Muscle of back (tissue), 3 donors: ENCODE measurements at regions not wholly inside any gene's neighbourhood (a gene's known extent, or its start where the extent isn't known, plus 50 kb on each side); places are given as distances from the start of the nearest gene placed in this dataset.

Source experiments
- DNase-seq, 3 donors: peaks; one replicate each; pipeline versions ENCODE4 v3.0.0 to v3.0.0-alpha.2; 2013

- DNase-seq: no peak
Measured at GRCh38 chr20:61046721-61047351, 205.2 kb upstream of the CDH4 start.

GRCh38 chr20:61047515-61047914 is 204.5 kb upstream of the CDH4 start:
- no peak for DNase-seq

GRCh38 chr20:61048302-61048701 is 203.8 kb upstream of the CDH4 start:
- DNase-seq: no peak

GRCh38 chr20:61049684-61050083 is 202.4 kb upstream of the CDH4 start:
- peak in 1 of 3 donors; percentile 29 for DNase-seq

- DNase-seq: no peak
Measured at GRCh38 chr20:61050336-61050890, 201.6 kb upstream of the CDH4 start.

- peak in 2 of 3 donors; percentile 22 to 53 for DNase-seq
Measured at GRCh38 chr20:61052195-61052750, 199.8 kb upstream of the CDH4 start.

- DNase-seq: peak in 1 of 3 donors; percentile 8
Measured at GRCh38 chr20:61052776-61053442, 199.2 kb upstream of the CDH4 start.

GRCh38 chr20:61053487-61053886 is 198.6 kb upstream of the CDH4 start:
- peak in 1 of 3 donors; percentile 10 for DNase-seq

GRCh38 chr20:61053889-61054288 is 198.2 kb upstream of the CDH4 start:
- peak in 1 of 3 donors; percentile 9 for DNase-seq

GRCh38 chr20:61054411-61054810 is 197.7 kb upstream of the CDH4 start:
- DNase-seq: no peak

GRCh38 chr20:61055180-61056010 is 196.7 kb upstream of the CDH4 start:
- peak in 1 of 3 donors; percentile 20 for DNase-seq

- DNase-seq: no peak
Measured at GRCh38 chr20:61056116-61056515, 195.9 kb upstream of the CDH4 start.

GRCh38 chr20:61056627-61057442 is 195.2 kb upstream of the CDH4 start:
- DNase-seq: peak in 1 of 3 donors; percentile 13

GRCh38 chr20:61057443-61058121 is 194.5 kb upstream of the CDH4 start:
- DNase-seq: no peak

- no peak for DNase-seq
Measured at GRCh38 chr20:61061981-61062380, 190.1 kb upstream of the CDH4 start.

GRCh38 chr20:61065853-61066252 is 186.2 kb upstream of the CDH4 start:
- DNase-seq: no peak

- DNase-seq: no peak
Measured at GRCh38 chr20:61066526-61066925, 185.5 kb upstream of the CDH4 start.

- no peak for DNase-seq
Measured at GRCh38 chr20:61067221-61067620, 184.8 kb upstream of the CDH4 start.

- no peak for DNase-seq
Measured at GRCh38 chr20:61072398-61072797, 179.7 kb upstream of the CDH4 start.

- no peak for DNase-seq
Measured at GRCh38 chr20:61073376-61073775, 178.7 kb upstream of the CDH4 start.

GRCh38 chr20:61082720-61083119 is 169.3 kb upstream of the CDH4 start:
- peak in 2 of 3 donors; percentile 15 to 65 for DNase-seq
